ENCODE measurements at regions not wholly inside any gene's neighbourhood (a gene's known extent, or its start where the extent isn't known, plus 50 kb on each side); places are given as distances from the start of the nearest gene placed in this dataset.
"Not testable (repeated sequence)": the region's sequence is repeated elsewhere in the genome, so short reads cannot be mapped to it uniquely, and the experiment has no call there.

DNA sequence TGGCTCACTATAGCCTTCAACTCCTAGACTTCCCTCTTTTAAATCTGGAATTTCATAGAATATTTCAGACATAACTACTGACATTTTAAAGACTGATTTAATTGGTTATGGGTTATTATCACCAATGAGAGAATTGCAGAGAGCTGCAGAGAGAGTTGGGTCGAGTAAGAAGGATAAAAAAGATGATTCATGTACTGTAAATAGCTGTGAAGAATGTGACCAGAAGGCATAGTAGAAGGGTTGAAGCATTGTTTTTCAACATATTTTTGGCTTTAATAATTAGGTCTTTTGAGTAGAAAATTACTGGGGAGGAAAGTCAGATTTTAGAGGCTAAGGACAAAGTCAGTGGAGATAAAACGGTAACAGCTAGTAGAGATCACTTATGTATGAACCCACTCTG is 503.2 kb upstream of the SLC8A1 start:
- DNase-seq (ENCODE audit: low read depth): no peak

DNA sequence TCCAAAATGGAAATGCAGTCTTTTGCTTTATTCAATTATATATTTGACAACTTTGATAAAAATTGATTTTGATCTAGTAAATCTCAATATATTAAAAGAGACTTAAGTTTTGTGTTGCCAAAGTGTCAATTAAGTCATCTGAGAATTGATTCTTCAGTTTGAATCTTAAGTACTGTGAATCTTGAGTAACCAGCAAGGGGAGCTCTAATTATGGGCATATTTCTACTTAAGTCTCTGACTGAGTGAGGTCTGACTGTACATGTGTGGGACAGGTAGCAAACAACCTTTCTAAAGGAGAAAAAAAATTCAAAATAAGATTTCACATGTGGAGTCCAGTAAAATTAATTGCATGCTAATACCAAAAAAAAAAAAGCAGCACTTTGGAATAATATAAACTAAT is 503.7 kb upstream of the SLC8A1 start:
- no peak for DNase-seq (ENCODE audit: low read depth)

DNA sequence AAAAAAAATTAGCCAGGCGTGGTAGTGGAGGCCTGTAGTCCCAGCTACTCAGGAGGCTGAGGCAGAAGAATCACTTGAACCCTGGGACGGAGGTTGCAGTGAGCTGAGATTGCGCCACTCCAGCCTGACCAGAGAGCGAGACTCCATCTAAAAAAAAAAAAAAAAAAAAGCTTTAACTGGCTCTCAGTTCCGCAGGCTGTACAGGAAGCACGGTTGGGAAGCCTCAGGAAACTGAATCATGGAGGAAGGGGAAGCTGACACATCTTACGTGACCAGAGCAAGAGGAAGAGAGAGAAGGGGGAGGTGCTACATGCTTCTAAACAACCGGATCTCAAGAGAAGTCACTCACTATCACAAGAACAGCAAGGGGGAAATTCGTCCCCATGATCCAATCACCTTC is 505.6 kb upstream of the SLC8A1 start:
- DNase-seq (ENCODE audit: low read depth): no peak

DNA sequence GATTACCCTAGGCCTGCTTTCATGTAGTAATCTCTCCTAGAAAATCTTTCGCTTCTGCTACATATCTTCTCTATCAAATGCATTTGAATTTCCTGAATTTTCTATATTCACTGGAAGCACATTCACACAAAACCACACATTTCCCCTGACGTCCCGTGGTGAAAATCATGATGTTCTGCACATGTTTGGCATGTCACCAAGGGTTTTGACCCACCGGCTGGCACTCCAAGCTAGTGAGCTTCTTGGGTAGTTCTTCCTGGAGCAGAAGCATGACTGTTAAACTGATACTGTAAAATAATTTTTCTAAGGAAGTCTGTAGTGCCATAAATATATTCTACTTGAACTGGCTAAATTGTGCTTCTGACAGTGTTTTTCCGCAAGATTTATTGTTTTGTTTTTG is 510.1 kb upstream of the SLC8A1 start:
- no peak for DNase-seq (ENCODE audit: low read depth)

- no peak for DNase-seq (ENCODE audit: low read depth)
These were observed 512.8 kb upstream of the SLC8A1 start for GRCh38 chr2:40964509-40965250.

GRCh38 chr2:40967451-40967850 is 515.6 kb upstream of the SLC8A1 start:
- no peak for DNase-seq (ENCODE audit: low read depth)

DNA sequence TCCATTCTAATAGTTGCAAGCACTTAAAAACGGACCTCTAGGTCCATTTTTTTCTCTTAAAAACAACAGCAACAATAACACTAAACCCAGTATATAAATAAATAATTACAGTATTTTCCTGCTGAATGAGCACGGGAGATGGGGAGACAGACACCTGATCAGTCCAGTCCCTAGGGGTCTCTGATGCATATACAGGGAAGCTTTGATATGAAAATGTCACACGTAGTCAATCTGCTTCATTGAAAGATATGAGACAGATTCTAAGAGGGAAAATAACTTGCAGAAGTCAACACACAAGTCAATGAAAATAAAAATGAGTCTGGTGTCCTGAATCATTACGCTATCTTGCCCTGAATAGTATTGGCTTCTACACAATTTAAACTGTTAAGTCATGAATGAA is 523.3 kb upstream of the SLC8A1 start:
- no peak for DNase-seq (ENCODE audit: low read depth)

DNA sequence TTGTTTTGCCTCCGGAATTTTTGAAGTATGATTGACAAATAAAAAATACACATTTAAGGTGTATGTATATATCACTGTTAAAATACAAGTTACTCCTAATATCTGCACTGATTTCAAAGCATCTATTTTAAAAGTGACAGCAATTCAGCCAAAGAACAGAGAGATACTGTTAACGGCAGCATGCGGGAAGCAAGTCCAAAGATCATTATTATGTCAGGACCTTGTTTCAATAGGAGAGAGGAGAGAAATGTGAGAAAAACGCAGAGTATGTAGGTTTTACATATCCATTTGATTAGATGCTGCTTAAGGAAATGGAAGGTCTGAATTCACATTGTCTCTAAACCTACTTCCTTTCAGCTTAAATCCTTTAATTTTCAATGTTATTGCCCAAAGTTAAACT is 545.5 kb upstream of the SLC8A1 start:
- DNase-seq (ENCODE audit: low read depth): no peak

GRCh38 chr2:41000374-41000773 is 548.5 kb upstream of the SLC8A1 start:
- no peak for DNase-seq (ENCODE audit: low read depth)

- no peak for DNase-seq (ENCODE audit: low read depth)
These were observed 549.0 kb upstream of the SLC8A1 start for GRCh38 chr2:41000906-41001305.

DNA sequence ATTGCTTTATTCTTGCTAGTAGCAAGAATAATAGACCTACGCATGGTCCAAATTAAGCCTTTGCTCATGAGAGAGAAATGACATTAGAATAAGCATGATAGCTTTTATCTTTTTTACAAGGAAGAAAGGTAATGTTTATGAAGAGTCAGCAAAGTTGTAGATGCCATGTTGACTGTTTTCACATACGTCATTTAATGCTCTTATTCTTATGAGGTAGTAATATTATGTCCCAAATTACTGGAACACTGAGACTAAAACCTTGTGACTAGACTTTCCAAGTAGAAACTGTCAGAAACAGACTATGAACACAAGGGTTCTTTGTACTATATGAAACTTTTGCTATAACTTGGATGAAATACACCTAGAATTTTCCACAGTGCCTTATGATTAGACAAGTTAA is 552.8 kb upstream of the SLC8A1 start:
- no peak for DNase-seq (ENCODE audit: low read depth)

DNA sequence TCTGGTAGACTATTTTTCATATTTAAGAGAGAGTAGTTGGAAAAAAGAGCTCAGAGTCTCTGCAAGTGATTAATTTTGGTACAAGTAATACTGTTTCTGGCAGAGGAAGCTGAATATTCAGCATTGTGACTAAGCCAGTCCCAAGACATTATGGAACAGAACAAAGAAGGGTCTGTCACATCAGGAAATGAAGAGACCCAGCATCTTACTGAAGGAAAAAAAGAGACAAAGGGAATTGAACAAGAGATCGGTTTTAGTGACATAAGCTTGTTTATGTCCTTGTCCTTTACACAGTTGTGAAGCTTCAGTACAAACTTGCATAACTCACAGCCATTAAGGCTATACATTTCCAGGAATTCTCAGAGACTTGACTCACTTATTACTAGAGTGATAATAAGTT is 568.5 kb upstream of the SLC8A1 start:
- DNase-seq (ENCODE audit: low read depth): no peak

- DNase-seq (ENCODE audit: low read depth): no peak
These were observed 572.9 kb upstream of the SLC8A1 start for GRCh38 chr2:41024816-41025215.

GRCh38 chr2:41026613-41027012 is 574.7 kb upstream of the SLC8A1 start:
- no peak for DNase-seq (ENCODE audit: low read depth)

- no peak for DNase-seq (ENCODE audit: low read depth)
These were observed 575.2 kb upstream of the SLC8A1 start for GRCh38 chr2:41027095-41027494.

DNA sequence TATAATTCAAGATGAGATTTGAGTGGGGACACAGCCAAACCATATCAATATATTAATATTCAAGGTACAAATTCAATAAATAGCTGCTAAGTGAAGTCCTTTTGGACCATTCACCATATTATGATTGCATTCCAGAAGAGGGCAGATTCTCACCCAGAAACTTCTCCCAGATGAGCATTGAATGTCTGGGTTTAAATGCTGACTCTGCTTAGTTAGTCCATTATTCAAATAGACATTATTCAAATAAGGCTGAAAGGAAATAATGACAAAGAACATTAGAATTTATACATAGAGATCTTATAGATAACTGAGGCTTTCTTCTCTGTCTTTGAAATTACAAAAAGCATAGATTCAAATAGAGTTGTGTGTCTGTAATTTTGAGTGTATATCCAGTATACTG is 579.4 kb upstream of the SLC8A1 start:
- no peak for DNase-seq (ENCODE audit: low read depth)

DNA sequence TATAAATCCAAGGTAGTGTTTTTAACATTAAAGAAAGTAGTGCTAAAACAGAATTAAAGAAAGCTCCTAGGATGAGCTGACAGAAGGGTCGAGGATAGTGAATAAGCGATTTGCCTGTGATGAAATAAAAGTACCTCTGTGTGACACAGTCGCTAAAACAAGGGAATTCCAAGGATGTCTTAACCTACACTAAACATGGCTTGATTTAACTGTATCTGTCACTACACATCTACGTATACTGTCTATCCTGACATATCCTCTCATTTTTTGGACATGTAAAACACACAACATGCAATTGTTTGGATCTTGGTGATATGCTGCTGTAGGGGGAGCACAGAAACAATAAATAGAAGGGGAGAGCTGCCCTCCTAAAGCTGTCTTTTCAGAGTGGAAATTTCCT is 580.8 kb upstream of the SLC8A1 start:
- no peak for DNase-seq (ENCODE audit: low read depth)

GRCh38 chr2:41033127-41033526 is 581.2 kb upstream of the SLC8A1 start:
- no peak for DNase-seq (ENCODE audit: low read depth)

DNA sequence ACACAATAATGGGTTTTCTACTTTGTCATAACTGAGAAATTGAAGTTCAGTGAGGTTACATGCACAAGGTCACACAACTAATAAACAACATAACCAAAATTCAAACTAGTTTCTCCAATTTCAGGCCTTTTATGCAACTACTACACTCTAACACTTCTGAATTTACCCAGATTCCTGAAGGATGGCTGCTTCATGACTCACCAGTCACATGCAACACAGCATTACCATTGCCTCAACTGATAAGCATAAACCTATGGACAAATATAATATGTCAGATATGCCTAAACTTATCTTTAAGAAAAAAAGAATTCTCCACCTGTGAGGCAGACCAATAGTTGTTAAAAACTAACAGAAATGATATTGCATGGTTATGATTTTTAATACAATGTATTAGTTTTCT is 586.5 kb upstream of the SLC8A1 start:
- DNase-seq (ENCODE audit: low read depth): no peak

GRCh38 chr2:41039750-41040149 is 587.9 kb upstream of the SLC8A1 start:
- not testable (repeated sequence) for DNase-seq (ENCODE audit: low read depth)

DNA sequence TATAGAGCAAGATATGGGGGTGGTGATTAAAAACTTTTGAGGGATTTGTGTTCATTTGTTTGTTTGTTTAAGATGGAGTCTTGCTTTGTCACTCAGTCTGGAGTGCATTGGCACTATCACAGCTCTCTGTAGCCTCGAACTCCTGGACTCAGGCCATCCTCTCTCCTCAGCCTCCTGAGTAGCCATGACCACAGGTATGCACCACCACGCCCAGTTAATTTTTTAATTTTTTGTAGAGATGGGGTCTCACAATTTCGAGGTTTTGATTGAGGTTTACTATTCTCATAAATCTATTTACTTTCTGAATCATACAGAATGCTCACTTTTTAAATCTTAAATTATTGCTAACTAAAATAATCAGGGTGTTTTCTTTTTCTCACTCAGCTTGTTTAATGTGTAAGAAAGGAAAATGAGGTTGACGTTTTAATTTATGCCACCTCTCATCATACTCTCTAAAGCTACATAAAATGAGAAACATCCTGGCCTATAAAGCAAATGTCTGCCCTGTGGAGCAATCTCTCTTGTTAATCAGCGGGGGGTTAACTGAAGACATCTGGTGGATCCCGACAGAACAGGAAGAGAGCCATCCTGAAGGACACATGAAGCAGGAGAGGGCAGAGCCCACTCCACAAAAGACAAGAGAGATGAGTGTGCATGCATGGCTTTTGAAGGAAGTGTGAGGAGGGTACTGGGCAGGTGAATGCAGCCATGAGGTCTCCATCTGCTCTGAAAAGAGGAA is 589.1 kb upstream of the SLC8A1 start:
- DNase-seq (ENCODE audit: low read depth): no peak

DNA sequence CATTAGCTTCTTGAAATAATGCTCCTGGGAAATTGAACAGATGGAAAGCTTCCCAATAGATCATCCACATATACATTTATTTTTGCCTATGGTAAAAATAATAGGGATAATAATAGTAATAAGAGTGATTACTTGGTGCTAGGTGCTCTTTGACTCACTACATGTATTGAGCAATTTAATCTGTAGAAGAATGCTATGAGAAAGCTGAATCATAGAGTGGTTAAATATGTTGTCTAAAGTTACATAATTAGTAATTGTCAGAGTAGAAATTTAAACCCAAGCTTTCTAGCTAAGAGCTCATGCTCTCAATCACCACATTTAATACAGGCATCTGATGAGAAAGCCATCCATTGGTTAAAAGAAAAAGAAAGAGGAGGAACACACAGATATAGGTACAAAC is 590.5 kb upstream of the SLC8A1 start:
- no peak for DNase-seq (ENCODE audit: low read depth)

DNA sequence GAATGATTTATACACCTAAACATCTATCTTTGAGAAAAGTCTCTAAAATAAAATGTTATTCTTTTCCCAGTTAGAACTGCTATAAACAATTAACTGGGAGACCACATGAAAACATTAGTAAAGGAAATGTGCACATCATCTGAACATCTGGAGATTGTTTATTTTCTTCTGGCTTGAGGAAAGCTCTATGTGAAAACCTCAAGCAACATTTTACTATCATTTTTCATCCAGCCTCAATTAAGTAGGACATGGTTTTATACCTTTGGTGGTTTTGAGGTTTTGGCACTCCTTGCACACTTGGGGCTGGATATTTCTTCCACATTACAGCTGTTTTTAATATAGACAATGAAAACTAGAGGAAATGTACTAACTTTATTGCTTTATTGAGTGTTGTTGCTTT is 609.5 kb upstream of the SLC8A1 start:
- no peak for DNase-seq (ENCODE audit: low read depth)

- DNase-seq (ENCODE audit: low read depth): no peak
These were observed 610.4 kb upstream of the SLC8A1 start for GRCh38 chr2:41062336-41062735.
